NCI-H2196 (cell line): ENCODE measurements at regions not wholly inside any gene's neighbourhood (a gene's known extent, or its start where the extent isn't known, plus 50 kb on each side); places are given as distances from the start of the nearest gene placed in this dataset.
"Not testable (repeated sequence)": the region's sequence is repeated elsewhere in the genome, so short reads cannot be mapped to it uniquely, and the experiment has no call there.

Experiments
- DNase-seq: peaks from one replicate; lab custom pipeline; 2025; ENCODE audit not compliant: unreplicated experiment; lab: John Stamatoyannopoulos, UW

DNA sequence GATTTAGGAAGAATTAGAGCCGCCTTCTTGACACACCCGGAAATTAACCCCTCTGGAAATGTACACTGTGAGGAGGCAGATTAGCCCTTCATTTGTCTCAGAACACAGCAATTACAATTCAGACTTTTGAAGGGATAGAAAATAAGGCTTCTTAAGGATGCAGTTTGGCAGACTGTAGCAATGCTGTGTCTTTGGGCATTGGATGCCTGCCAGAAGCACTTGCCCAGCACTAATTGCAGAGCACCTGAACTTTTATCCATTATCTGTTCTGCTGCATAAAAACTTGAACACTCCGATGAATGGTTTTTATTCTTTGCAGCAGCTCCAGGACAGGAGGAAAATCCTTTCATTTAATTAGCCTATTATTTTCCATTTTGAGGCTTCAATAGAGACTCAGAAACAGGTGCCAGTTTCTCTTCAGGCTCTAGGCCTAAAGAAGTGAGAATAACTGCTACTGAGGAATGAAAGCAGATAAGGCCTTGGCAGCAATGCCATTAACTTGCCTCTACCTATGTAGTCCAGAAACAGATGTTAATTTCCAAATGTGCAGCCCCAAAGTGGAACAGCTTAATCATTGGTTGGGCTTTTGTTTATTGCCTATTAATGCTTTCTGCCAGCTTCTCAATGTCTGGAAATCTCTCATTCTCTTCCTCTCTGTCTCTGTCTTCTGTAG lies 418.5 kb downstream of the NSUN3 start:
- no peak for DNase-seq

DNA sequence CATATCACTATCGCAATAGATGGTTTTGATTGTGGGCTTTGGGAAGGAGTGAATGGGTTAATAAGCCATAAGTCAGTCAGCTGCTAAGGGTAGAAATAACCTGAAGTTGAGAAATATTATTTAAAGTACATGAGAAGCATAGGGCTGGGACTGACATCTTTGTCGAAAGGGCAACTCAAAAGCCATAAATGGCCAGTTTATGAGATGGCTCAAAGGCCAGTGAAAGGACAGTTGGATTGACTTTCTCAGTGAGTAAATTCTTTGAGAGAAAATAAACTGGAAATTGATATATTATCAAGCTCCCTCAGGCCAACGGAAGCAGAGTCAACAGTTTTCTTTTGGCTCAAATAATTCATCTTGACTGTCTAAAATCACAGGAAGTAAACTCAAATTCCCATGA lies 419.8 kb downstream of the NSUN3 start:
- DNase-seq, result no peak

DNA sequence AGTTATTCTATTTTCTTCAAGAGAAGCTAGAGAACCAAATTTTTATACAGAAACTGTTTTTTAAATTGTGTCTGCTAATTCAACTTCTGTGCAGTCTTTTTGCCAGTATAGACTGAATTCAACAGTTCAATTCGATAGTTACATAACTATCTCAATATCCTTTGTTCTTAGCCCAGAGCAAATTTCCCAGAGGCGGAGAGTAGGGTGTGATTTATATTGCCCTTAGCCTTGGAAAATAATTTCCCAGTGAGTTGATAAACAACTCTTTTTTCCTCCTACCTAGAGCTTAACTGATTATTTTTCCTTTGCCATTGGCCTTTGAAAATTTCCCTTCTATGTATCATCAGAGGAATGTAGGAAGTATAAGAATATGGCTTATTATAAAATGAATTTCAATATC lies 420.5 kb downstream of the NSUN3 start:
- no peak for DNase-seq

DNA sequence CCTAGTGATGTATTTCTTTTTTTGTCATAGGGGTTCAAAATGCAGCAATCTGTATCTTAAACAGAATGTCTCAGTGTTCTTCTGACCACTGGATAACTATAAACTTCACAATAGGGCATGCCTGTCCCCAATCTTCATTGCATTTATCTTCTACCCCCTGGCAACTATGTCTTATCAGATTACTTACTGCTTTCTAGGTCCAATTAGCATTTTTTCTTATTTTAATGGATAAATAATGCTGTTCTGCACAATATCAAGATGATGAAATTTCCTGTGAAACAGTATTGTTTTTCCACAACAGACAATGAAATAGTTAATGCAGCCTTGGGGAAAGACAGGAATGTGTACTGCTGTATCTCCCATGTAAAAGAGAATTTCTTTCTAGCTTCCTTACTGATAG lies 432.1 kb downstream of the NSUN3 start:
- no peak for DNase-seq

DNA sequence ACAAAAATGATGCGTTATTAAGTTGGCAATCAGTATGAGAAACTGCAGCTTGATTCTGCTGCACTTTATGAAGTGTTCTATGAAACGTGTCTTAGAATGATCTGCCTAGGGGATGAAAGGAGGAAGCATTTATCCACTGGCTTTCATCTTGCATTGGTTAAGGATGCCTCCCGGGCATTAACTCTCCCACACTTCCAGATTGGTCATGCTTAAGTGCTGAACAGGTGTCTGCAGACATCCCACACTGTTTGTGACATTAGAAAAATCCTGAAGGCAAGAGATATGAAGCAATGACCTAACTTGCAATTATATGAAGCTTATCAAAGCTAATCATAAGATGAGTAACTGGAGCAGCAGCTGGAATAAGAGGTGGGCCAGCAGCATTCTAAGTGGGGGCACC lies 437.3 kb downstream of the NSUN3 start:
- no peak for DNase-seq

DNA sequence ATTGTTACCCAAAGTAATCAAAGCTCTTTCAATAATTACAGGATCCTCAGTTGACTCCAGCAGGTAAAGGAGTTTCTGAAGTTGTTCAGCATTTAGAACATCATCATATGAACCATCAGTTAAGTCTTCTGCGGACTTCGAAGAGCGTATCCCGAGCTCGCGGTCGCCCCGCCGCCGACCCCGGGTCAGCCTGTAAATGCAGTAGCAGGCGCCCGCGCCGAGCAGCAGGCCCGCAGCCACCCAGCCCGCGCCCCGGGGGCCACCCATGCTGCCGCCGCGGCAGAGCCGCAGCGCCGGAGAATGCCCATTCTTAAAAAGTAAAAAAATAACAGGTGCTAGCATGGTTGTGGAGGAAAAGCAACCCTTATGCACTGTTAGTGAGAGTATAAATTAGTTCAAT lies 444.5 kb downstream of the NSUN3 start:
- DNase-seq, result not testable (repeated sequence)

DNA sequence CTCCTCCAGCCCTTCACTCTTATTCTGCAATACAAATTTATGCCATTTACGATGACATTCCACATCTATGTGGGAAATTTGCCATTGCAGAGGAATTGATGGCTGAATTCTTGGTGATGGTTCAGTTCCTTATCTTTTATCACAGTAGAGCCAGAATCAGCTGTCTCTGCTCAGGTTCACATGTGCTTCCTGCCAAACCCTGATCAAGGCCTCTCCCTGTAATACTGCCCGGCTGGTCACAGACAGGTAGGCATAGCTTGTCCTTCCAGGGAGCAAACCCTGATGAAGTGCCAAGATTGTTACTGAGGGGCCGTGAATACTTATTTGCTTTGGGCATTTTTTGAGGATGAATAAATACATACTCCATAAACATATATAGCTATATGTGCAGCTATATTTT lies 450.0 kb downstream of the NSUN3 start:
- DNase-seq, result no peak

DNA sequence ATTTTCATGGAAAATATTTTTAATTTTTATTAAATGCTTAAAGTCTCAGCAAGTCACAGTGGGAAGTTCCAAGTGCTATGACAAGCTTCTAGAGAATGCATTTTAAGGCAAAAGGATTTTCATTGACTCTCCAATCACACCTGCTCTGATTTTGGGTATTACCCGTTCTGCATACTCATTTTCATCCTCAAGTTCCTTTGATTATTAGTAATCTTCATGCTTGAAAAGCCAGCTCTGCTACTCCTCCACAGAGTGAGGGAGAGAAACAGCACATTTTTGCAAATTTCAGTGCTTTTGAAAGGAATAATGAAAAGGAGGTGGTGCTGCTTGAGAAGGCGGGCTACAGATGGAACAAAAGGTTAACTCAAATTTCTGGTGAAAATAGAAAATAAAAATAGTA lies 450.7 kb downstream of the NSUN3 start:
- DNase-seq, result no peak

DNA sequence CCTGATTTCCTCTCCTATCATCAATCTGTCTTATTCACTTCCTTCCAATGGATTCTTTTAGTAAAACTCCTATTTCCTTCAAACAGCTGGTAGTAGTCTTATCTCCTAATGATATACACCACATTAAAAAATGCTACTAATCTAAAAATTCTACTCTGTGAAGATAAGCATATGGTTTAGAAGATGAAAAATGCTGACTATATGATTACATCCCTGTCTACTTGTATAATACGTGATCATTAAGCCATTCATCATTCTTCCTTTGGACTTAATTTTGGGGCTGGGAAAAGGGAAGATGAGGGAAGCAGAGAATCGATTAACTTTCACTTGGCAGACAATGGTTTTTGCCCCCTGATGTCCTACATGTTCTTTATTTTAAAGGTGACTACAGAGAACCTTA lies 453.1 kb downstream of the NSUN3 start:
- DNase-seq, result no peak

DNA sequence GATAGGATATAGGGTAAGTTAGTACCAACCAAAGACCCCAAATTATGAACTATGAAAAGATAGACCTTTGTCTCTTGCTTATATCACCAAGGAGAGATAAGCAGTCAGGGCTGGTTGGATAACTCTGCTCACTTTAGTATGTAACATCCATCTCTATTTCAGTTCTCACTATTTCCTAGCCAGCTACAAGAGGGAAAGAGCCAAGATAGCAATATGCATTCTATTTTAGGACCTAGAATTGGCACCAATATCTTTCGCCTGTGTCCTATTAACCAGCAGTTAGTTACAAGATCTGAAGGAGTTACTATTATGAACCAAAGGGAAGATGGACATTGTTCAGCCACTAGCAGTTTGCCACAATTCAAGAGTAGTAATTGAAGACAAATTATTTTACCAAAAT lies 457.5 kb downstream of the NSUN3 start:
- no peak for DNase-seq

DNA sequence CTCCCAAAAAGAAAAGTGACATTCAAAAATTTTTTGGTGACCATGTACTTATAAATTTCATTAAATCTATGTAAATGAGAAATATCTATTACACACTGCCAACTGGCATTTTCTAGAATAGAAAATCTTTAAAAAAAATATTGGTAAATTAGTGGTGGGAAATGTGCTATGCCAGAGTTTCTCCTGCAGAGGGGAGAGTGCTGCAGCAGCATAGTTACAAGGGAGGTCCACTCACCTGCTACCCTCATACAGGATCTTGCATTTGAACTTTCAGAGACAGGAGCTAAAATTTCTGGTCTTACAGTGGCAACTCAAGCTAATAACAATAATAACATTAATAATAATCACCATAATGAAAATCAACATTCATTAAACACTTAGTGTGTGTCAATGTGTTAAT lies 459.6 kb downstream of the NSUN3 start:
- DNase-seq, result no peak

DNA sequence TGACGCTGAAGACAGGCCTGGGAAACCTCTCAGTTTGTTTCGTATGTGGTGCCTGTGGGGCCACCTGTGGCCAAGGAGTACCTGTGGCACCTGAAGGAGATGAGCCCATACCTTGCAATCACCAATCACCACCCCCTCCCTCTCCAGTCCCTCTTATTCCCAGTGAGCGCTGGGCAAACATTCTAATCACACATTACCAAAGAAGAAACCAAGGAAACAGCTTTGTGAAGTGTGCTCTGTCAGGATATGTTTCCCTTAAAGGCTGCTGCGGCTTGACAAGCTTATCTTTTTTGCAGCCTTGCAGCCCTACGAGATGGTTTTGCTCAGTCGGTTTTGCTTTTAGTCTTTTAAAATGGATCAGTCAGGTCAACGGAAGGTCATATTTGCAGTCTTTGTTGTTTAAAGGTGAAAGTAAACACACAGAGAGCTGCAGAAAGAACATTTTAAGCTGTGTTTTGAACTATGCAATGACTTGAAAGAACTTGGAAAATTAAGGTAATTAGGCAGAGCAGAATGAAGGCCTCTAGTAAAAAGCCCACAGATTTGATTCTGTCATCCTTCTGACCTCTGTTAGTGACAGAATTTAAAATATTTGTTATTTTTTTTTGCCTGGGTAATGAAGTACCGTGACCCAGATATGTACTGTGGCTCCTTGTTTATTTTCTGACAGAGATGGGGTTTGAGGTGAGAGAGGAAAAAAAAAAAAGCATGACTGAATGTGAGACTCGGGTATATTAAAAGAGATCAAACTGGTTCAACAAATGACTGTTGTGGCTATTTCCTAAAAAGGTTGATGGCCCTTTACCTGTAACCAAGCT lies 461.4 kb downstream of the NSUN3 start:
- no peak for DNase-seq

DNA sequence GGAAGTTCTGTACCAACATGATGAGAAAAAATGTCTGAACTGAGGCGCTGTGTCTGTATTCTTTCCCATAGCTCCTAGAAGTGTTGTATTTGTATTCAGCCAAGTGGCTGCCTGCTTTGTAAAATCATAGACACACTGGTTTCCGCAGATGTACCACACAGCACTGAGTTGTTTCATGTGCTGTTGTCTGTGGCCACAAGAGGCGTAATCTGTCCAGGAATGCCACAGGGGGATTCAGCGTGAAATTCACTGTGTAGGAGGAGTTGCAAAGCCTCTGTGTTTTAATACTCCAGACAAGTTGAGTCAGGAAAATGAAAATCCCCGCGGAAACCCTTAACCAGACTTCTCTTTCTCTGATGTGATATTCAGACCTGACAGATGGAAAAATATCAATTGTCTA lies 462.2 kb downstream of the NSUN3 start:
- DNase-seq, result no peak

DNA sequence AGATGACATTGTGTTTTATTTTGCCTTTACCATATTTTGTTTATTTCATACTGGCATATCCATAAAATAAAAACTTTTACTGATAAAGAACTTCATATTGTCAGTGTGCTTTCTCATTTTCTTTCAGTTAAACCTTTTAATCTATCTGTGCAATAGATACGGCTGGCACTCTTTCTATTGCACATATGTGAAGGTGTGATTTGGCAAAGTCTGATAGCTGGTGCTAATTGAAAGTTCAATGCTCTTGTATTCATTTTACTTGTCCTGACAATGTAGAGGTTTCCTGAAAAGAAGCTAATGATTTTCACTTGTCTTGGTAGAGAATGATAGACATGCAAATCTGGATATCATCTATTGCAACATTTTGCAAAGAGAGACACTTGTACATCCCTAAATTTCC lies 467.0 kb downstream of the NSUN3 start:
- DNase-seq, result no peak

DNA sequence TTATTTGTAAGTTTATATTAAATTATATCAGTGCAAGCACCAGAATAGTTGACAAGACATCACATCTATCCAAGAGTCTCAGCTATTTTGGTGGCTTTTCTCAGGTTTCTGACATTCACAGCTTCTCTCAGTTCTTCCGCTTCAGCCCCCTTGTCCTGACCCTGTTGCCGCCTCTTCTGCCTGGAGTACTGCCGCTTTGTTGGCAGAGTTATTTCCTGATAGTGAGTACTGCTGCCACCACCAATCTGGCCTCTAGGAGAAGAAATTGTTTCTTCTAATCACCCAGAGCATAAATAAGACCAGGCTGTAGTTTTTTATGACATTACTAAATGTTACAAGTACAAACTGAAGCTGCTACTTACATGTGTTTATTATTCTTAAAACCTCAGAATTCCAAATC lies 470.1 kb downstream of the NSUN3 start:
- DNase-seq, result no peak

DNA sequence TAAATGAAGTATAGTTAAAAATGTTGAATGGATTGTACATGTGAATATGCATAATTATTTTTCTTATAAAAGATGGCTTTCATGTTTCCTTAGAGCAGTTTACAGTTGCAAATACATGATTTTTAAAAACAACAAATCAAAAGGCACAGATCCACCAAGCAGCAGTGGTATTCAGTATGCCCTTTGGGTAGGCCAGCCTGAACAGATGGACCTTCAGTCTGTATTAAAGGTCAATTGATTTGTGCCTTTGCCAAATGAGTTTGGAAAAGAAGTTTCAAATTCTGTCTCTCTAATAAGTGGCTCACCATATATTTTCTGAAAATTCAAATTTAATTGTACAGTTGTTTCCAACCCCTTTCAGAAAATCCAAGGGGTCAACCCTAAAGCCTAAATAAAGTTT lies 477.1 kb downstream of the NSUN3 start:
- DNase-seq, result no peak

DNA sequence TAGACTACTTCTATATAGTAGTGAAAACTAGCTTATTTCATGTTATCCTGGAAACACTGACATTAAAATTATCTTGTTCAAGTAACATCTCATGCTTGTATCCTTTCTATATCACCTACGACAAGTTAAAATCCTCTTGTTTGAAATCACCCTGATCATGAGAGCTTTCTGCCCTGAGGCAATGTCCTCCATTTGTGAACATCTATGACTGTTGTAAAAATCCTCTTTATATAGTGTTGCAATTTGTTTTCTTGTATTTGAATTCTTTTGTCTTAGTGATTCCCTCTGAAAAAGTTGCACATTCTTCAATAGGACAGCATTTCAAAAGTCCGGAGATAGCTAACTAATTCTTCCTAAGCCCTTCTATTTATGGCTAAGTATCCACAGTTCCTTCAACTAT lies 480.3 kb downstream of the NSUN3 start:
- no peak for DNase-seq

DNA sequence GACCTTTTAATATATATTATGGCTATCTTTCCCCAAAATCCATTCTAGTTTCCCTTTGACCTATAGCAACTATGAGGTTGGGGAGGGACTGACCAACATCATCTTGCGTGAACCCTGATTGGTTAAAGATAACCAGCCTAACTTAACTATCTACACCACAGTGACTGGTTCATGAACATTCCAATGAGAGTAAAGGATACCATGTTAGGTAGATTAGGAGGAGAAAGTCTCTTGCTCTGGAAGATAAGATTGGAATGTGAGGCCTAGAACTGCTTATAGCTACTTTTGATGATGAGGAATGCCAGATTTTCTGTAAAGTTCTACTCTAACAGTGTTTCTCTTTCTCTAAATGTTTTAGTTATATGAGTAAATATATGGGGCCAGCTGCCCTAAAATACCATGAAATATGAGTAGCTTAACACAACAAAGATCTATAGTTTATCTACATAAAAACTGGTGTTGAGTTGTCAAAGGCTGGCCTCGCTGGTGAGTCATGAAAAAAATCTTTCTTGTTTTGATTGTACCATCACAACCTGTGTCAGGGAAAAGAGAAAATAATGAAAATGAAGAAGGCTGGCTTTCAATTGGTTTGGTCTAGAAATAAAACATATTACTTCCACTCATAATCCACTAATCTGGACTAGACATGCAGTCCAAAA lies 481.4 kb downstream of the NSUN3 start:
- no peak for DNase-seq

DNA sequence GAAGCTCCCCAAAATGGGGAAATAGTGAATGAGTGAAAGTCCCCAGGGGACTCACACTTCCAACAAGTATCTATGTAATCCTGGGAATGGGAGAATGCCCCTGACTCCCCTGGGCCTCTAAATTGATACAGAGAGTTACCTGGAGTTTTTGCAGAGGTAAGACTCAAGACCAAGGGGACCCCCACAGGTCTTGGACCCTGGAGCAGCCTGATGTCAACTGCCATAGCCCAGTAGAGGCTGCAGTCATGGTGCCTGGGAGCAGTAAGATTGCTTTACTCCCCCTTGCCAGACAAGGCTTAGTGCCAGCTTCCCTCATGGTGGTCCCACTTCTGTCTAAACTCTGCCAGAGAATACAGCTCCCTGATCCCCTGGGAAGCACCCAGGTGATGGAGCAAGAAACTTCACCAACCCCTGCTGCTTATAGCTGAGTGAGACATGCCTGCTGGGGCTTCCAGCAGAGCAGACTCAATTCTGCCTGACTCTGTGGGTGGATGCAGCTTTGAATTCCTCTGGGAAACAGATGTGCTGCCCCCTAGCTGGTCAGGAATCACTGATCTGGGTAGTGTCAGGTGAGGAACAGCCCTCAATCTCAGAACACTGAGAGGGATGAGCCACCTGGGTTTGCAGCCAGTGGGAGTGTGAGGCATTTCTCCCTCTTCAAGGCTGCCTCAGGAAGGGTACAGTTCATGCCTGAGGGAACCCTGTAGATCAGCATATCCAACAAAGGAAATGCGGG lies 485.9 kb downstream of the NSUN3 start:
- no peak for DNase-seq

DNA sequence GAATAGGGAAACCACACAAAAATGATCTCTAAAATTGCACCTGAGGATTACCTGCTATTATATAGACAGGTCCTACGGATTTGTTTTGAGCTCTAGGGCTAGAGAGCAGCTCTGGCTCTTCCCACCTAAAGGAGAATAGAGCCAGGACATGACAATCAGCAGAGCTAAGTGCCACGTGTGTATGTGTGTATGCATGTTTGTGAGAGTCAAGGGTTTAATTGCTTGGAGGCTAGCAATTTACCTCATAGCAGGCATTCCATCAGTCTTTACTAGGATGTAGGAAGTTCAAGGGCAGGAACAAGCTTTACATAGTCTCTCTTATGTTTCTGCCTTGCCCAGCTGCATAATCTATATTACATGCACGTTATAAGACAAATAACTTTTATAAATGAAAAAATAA lies 498.2 kb downstream of the NSUN3 start:
- DNase-seq, result no peak

DNA sequence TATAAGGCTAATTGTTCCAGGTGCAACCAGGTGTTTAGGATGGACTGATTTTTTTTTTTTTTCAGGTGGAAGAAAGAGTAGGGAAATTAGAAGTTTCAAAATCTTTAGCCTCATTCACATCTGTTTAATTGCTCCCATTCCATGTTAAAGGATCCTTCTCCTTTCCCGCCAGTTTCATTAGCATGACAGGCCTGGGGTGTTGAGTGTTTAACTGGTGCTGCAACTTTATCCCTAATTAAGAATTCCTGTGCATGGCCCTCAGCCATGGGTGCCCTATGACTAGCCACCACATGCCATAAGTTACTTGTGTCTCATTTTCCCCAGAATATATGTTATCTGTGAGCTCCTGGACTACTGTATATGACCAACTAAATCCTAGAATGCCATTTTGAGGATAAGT lies 501.4 kb downstream of the NSUN3 start:
- DNase-seq, result no peak

DNA sequence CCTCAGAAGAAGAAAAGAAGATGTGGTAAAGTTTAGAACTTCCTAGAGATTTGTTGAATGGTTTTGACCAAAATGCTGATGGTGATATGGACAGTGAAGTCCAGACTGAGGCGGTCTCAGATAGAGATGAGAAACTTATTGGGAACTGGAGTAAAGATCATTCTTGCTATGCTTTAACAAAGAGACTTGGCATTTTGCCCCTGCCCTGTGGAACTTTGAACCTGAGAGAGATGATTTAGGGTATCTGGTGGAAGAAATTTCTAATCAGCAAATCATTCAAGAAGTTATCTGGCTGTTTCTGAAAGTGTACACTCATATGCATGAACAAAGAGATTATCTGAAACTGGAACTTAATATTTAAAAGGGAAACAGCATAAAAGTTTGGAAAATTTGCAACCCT lies 505.2 kb downstream of the NSUN3 start:
- no peak for DNase-seq
